ENCODE measurements at regions not wholly inside any gene's neighbourhood (a gene's known extent, or its start where the extent isn't known, plus 50 kb on each side); places are given as distances from the start of the nearest gene placed in this dataset.

DNA sequence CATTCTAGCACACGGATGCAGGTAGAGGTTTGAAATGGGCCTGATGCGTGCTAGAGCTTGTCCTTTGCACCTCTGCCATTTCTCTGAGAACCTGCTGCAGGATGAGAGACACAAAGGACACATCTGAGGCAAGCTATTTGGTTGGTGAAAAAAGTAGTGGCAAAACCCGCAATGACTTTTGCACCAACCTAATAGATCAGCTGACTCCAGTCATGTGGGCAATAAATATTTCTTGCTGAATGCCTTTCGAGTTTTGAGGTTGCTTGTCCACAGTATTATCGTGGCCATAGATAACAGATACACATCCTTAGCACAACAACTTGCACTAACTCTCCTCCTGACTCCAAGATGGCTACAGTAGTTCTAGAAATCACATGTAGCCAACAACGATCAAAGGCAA lies 57.8 kb upstream of the ZNF423 start:
- TF ChIP-seq, protein P1, sequence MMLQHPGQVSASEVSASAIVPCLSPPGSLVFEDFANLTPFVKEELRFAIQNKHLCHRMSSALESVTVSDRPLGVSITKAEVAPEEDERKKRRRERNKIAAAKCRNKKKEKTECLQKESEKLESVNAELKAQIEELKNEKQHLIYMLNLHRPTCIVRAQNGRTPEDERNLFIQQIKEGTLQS (IDR thresholded peaks at IDR 0.05) = no peak
- TF ChIP-seq, protein P2, sequence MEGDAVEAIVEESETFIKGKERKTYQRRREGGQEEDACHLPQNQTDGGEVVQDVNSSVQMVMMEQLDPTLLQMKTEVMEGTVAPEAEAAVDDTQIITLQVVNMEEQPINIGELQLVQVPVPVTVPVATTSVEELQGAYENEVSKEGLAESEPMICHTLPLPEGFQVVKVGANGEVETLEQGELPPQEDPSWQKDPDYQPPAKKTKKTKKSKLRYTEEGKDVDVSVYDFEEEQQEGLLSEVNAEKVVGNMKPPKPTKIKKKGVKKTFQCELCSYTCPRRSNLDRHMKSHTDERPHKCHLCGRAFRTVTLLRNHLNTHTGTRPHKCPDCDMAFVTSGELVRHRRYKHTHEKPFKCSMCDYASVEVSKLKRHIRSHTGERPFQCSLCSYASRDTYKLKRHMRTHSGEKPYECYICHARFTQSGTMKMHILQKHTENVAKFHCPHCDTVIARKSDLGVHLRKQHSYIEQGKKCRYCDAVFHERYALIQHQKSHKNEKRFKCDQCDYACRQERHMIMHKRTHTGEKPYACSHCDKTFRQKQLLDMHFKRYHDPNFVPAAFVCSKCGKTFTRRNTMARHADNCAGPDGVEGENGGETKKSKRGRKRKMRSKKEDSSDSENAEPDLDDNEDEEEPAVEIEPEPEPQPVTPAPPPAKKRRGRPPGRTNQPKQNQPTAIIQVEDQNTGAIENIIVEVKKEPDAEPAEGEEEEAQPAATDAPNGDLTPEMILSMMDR (IDR thresholded peaks at IDR 0.05 in 2 of 3, conservative IDR thresholded peaks at IDR 0.05 in 1 of 3; ENCODE audit: borderline replicate concordance in 1 of 3, insufficient read depth in 1 of 3, low read depth in 2 of 3, low read length in 2 of 3) = no peak
- TF ChIP-seq, protein P3, sequence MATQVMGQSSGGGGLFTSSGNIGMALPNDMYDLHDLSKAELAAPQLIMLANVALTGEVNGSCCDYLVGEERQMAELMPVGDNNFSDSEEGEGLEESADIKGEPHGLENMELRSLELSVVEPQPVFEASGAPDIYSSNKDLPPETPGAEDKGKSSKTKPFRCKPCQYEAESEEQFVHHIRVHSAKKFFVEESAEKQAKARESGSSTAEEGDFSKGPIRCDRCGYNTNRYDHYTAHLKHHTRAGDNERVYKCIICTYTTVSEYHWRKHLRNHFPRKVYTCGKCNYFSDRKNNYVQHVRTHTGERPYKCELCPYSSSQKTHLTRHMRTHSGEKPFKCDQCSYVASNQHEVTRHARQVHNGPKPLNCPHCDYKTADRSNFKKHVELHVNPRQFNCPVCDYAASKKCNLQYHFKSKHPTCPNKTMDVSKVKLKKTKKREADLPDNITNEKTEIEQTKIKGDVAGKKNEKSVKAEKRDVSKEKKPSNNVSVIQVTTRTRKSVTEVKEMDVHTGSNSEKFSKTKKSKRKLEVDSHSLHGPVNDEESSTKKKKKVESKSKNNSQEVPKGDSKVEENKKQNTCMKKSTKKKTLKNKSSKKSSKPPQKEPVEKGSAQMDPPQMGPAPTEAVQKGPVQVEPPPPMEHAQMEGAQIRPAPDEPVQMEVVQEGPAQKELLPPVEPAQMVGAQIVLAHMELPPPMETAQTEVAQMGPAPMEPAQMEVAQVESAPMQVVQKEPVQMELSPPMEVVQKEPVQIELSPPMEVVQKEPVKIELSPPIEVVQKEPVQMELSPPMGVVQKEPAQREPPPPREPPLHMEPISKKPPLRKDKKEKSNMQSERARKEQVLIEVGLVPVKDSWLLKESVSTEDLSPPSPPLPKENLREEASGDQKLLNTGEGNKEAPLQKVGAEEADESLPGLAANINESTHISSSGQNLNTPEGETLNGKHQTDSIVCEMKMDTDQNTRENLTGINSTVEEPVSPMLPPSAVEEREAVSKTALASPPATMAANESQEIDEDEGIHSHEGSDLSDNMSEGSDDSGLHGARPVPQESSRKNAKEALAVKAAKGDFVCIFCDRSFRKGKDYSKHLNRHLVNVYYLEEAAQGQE (IDR thresholded peaks at IDR 0.05; ENCODE audit: low read depth) = no peak
- TF ChIP-seq POLR2A (IDR thresholded peaks at IDR 0.05; ENCODE audit: borderline replicate concordance, extremely low read depth, insufficient read depth, insufficient read length) = no peak
- TF ChIP-seq SP1 (IDR thresholded peaks at IDR 0.05; ENCODE audit: low read depth) = no peak
- no peak for TF ChIP-seq EZH2 (IDR thresholded peaks at IDR 0.05)
- TF ChIP-seq FOSL1 (IDR thresholded peaks at IDR 0.05; ENCODE audit: low read depth) = no peak
- no peak for TF ChIP-seq TCF7L2 (IDR thresholded peaks at IDR 0.05; ENCODE audit: borderline replicate concordance, extremely low read depth, insufficient read depth, insufficient read length)
- no peak for TF ChIP-seq POLR2AphosphoS5 (IDR thresholded peaks at IDR 0.05; ENCODE audit: low read depth, low read length)
- TF ChIP-seq YY1 (IDR thresholded peaks at IDR 0.05; ENCODE audit: extremely low read depth, insufficient replicate concordance, low read depth, low read length) = no peak
- TF ChIP-seq SRF (IDR thresholded peaks at IDR 0.05; ENCODE audit: low read depth) = no peak
- TF ChIP-seq EZH2phosphoT487 (IDR thresholded peaks at IDR 0.05; ENCODE audit: borderline replicate concordance) = no peak
- TF ChIP-seq, protein P4, sequence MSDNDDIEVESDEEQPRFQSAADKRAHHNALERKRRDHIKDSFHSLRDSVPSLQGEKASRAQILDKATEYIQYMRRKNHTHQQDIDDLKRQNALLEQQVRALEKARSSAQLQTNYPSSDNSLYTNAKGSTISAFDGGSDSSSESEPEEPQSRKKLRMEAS (IDR thresholded peaks at IDR 0.05) = no peak
- TF ChIP-seq JUND (IDR thresholded peaks at IDR 0.05) = no peak

All from HCT116 (cell line).